ENCODE measurements at regions not wholly inside any gene's neighbourhood (a gene's known extent, or its start where the extent isn't known, plus 50 kb on each side); places are given as distances from the start of the nearest gene placed in this dataset.

GRCh38 chr13:79735228-79735627 lies 254.3 kb downstream of the NDFIP2 start:
- no peak overlapping the region for H3K27ac ChIP-seq (ENCODE audit: low read depth, low read length)
- ChIA-PET POLR2A (no interaction called here), CTCF (interaction anchor here (0.6 to 1.7 kb wide), 3 partner anchors 21 to 608 kb away, joined by 3 to 5 read pairs (median 4); no protein-coding TSS in a partner anchor)
- no peak for DNase-seq (ENCODE audit: low read depth, low spot score)
- H3K4me3 ChIP-seq (ENCODE audit: low read depth, low read length) = no peak overlapping the region
- TF ChIP-seq CTCF (IDR thresholded peaks at IDR 0.05; ENCODE audit: low read depth, low read length) = no peak
- H3K9me3 ChIP-seq (ENCODE audit: control insufficient read depth, insufficient read depth, low read length) = no peaks in the 10 kb centered on the region
- H3K27me3 ChIP-seq (ENCODE audit: control insufficient read depth, insufficient read depth, low read length) = no peaks in the 10 kb centered on the region

GRCh38 chr13:79727086-79727485 lies 246.1 kb downstream of the NDFIP2 start:
- ChIA-PET CTCF (no interaction called here), POLR2A (no interaction called here)
- Histone ChIP-seq H3K27me3 (ENCODE audit: control insufficient read depth, insufficient read depth, low read length) (no peaks in the 10 kb centered on the region), H3K9me3 (ENCODE audit: control insufficient read depth, insufficient read depth, low read length) (no peaks in the 10 kb centered on the region), H3K4me3 (ENCODE audit: low read depth, low read length) (no peak overlapping the region), H3K27ac (ENCODE audit: low read depth, low read length) (no peak overlapping the region)
- no peak for DNase-seq (ENCODE audit: low read depth, low spot score)
- no peak for TF ChIP-seq CTCF (IDR thresholded peaks at IDR 0.05; ENCODE audit: low read depth, low read length)

GRCh38 chr13:79725841-79726240 lies 244.9 kb downstream of the NDFIP2 start:
- CTCF ChIA-PET = no interaction called here
- Histone ChIP-seq H3K4me3 (ENCODE audit: low read depth, low read length) (no peak overlapping the region), H3K9me3 (ENCODE audit: control insufficient read depth, insufficient read depth, low read length) (no peaks in the 10 kb centered on the region), H3K27ac (ENCODE audit: low read depth, low read length) (no peak overlapping the region), H3K27me3 (ENCODE audit: control insufficient read depth, insufficient read depth, low read length) (no peaks in the 10 kb centered on the region)
- no peak for DNase-seq (ENCODE audit: low read depth, low spot score)
- POLR2A ChIA-PET = no interaction called here
- TF ChIP-seq CTCF (IDR thresholded peaks at IDR 0.05; ENCODE audit: low read depth, low read length) = no peak

GRCh38 chr13:79724348-79725103 lies 243.6 kb downstream of the NDFIP2 start:
- POLR2A ChIA-PET = no interaction called here
- H3K27me3 ChIP-seq (ENCODE audit: control insufficient read depth, insufficient read depth, low read length) = no peaks in the 10 kb centered on the region
- H3K4me3 ChIP-seq (ENCODE audit: low read depth, low read length) = no peak overlapping the region
- no peak overlapping the region for H3K27ac ChIP-seq (ENCODE audit: low read depth, low read length)
- no peak for TF ChIP-seq CTCF (IDR thresholded peaks at IDR 0.05; ENCODE audit: low read depth, low read length)
- DNase-seq (ENCODE audit: low read depth, low spot score) = no peak
- H3K9me3 ChIP-seq (ENCODE audit: control insufficient read depth, insufficient read depth, low read length) = no peaks in the 10 kb centered on the region
- CTCF ChIA-PET = interaction anchor here (0.5 kb wide), 1 partner anchor 639 kb away, joined by 4 read pairs; no protein-coding TSS in a partner anchor

- Histone ChIP-seq H3K27ac (ENCODE audit: low read depth, low read length) (no peak overlapping the region), H3K27me3 (ENCODE audit: control insufficient read depth, insufficient read depth, low read length) (no peaks in the 10 kb centered on the region), H3K9me3 (ENCODE audit: control insufficient read depth, insufficient read depth, low read length) (no peaks in the 10 kb centered on the region), H3K4me3 (ENCODE audit: low read depth, low read length) (no peak overlapping the region)
- no peak for TF ChIP-seq CTCF (IDR thresholded peaks at IDR 0.05; ENCODE audit: low read depth, low read length)
- no peak for DNase-seq (ENCODE audit: low read depth, low spot score)
- CTCF ChIA-PET = interaction anchor here (1.2 kb wide), 1 partner anchor 620 kb away, joined by 5 read pairs; no protein-coding TSS in a partner anchor
- POLR2A ChIA-PET = no interaction called here
Measured at GRCh38 chr13:79723519-79724024, 242.6 kb downstream of the NDFIP2 start.

Measured in AG04450 (cell line).